ENCODE measurements at regions not wholly inside any gene's neighbourhood (a gene's known extent, or its start where the extent isn't known, plus 50 kb on each side); places are given as distances from the start of the nearest gene placed in this dataset.

DNA sequence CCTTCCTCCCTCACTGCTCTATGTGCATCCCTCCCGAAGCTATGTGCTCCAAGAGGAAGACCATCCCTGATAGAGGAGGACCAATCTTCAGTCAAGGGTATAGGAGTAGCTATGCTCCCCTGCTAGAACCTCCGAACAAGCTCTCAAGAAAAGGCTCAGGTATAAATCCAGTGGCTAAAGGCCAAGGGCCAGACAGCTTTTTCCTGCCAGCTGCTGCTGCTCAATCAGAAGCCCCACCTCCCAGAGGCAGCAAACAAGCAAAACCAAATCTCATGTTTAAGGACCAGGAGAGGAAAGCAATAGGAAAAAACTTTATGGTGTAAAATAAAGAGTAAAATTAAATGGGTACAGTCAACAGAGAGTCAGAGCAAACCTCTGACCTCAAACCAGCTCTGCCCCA is 187.2 kb downstream of the FGFR2 start:
- Mint-ChIP-seq H3K9me3 (peaks cover 3% of the 10 kb centered on the region), H3K4me1 (peaks cover 16% of the 10 kb centered on the region), H3K27me3 (ENCODE audit: low read depth) (no peaks in the 10 kb centered on the region), H3K4me3 (no peak overlapping the region), H3K36me3 (ENCODE audit: low read depth) (no peaks in the 10 kb centered on the region), H3K27ac (ENCODE audit: unreplicated experiment) (no peak overlapping the region)
- TF ChIP-seq CTCF (conservative IDR thresholded peaks at IDR 0.05) = no peak
- DNase-seq (ENCODE audit: low read depth, low spot score) = no peak

DNA sequence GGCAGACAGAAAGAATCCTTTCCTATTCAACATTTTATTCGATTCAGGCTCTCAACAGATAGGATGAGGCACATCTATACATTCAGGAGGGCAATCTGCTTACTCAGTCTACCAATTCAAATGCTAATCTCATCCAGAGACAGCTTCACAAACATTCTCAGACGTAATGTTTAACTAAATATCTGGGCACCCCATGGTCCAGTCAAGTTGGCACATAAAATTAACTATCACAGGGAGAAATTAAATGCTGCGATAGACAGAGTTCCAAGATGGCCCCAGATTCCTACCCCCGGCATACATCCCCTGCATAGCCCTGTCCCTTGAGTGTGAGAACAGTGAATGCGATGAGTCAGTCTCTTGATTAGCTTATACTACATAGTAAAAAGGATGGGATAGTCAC is 184.3 kb downstream of the FGFR2 start:
- Mint-ChIP-seq H3K4me1 (peaks cover 15% of the 10 kb centered on the region), H3K36me3 (ENCODE audit: low read depth) (no peaks in the 10 kb centered on the region), H3K27me3 (ENCODE audit: low read depth) (no peaks in the 10 kb centered on the region), H3K9me3 (peaks cover 3% of the 10 kb centered on the region), H3K27ac (ENCODE audit: unreplicated experiment) (no peak overlapping the region), H3K4me3 (no peak overlapping the region)
- DNase-seq (ENCODE audit: low read depth, low spot score) = no peak
- TF ChIP-seq CTCF (conservative IDR thresholded peaks at IDR 0.05) = no peak

GRCh38 chr10:121414366-121415062 is 183.7 kb downstream of the FGFR2 start:
- H3K4me3 Mint-ChIP-seq = no peak overlapping the region
- no peaks in the 10 kb centered on the region for H3K27me3 Mint-ChIP-seq (ENCODE audit: low read depth)
- peaks cover 3% of the 10 kb centered on the region for H3K9me3 Mint-ChIP-seq
- DNase-seq (ENCODE audit: low read depth, low spot score) = no peak
- H3K27ac Mint-ChIP-seq (ENCODE audit: unreplicated experiment) = no peak overlapping the region
- no peak for TF ChIP-seq CTCF (conservative IDR thresholded peaks at IDR 0.05)
- H3K36me3 Mint-ChIP-seq (ENCODE audit: low read depth) = no peaks in the 10 kb centered on the region
- H3K4me1 Mint-ChIP-seq = peaks cover 16% of the 10 kb centered on the region

GRCh38 chr10:121415063-121415399 is 183.2 kb downstream of the FGFR2 start:
- DNase-seq (ENCODE audit: low read depth, low spot score) = no peak
- peaks cover 3% of the 10 kb centered on the region for H3K9me3 Mint-ChIP-seq
- no peaks in the 10 kb centered on the region for H3K36me3 Mint-ChIP-seq (ENCODE audit: low read depth)
- H3K4me3 Mint-ChIP-seq = no peak overlapping the region
- H3K4me1 Mint-ChIP-seq = peaks cover 21% of the 10 kb centered on the region
- no peak overlapping the region for H3K27ac Mint-ChIP-seq (ENCODE audit: unreplicated experiment)
- no peak for TF ChIP-seq CTCF (conservative IDR thresholded peaks at IDR 0.05)
- no peaks in the 10 kb centered on the region for H3K27me3 Mint-ChIP-seq (ENCODE audit: low read depth)

- peaks cover 7% of the 10 kb centered on the region for H3K9me3 Mint-ChIP-seq
- TF ChIP-seq CTCF (conservative IDR thresholded peaks at IDR 0.05) = no peak
- no peaks in the 10 kb centered on the region for H3K27me3 Mint-ChIP-seq (ENCODE audit: low read depth)
- H3K36me3 Mint-ChIP-seq (ENCODE audit: low read depth) = no peaks in the 10 kb centered on the region
- peaks cover 22% of the 10 kb centered on the region for H3K4me1 Mint-ChIP-seq
- H3K4me3 Mint-ChIP-seq = no peak overlapping the region
- H3K27ac Mint-ChIP-seq (ENCODE audit: unreplicated experiment) = peak overlapping the region; percentile 51
- no peak for DNase-seq (ENCODE audit: low read depth, low spot score)
These were observed 182.2 kb downstream of the FGFR2 start for GRCh38 chr10:121416071-121416470.
